HG03469 (cell line): ENCODE measurements at regions not wholly inside any gene's neighbourhood (a gene's known extent, or its start where the extent isn't known, plus 50 kb on each side); places are given as distances from the start of the nearest gene placed in this dataset.
A peak's percentile ranks its signal among the peaks of the same experiment; 100 is the strongest.
"Not testable (repeated sequence)": the region's sequence is repeated elsewhere in the genome, so short reads cannot be mapped to it uniquely, and the experiment has no call there.

Experiments used
- ATAC-seq: cut with Tn5 transposase; IDR thresholded peaks from one replicate; pipeline ENCODE4 v1.9.1; 2021; ENCODE audit warnings: mild to moderate bottlenecking, moderate library complexity, moderate number of reproducible peaks; ENCODE audit not compliant: unreplicated experiment

DNA sequence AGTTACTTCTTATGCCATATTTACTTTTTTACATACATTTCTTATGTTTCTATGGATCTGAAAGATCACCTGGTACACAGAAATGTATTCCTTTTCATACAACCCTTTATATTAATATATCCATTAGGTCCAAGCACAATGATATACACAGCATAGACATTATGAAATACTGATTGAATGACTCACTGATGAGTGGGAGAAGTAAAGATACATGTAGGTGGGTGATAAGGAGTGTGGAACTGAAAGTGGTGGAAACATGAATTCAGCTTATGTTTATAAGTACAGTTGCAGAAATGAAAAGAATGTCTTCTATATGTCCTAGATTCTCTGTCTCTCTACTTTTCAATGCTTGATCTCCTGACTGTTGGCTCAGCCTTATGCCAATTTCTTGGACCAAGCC is 87.9 kb downstream of the YIPF7 start:
- no peak for ATAC-seq

GRCh38 chr4:44558031-44558605 is 93.3 kb downstream of the YIPF7 start:
- ATAC-seq = no peak

GRCh38 chr4:44554768-44555167 is 96.7 kb downstream of the YIPF7 start:
- no peak for ATAC-seq

DNA sequence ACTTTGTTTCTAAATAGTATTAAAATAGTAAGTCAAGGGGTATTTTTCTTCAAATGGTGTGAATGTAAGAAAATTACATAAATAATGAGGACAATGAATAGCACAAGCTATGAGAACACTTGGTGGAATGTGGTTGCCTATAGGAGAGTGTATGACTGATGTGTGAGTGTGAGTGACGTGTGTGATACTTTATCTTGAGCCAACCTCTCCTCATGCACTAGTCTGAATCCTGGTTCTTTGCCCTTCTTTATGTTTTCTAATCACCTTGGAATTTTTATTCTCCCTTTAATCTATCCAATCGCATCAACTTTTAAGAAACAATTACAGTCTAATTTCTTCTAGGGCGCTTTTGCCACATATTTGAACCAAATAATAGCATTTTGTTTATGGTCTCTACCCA is 98.2 kb downstream of the YIPF7 start:
- ATAC-seq = no peak

DNA sequence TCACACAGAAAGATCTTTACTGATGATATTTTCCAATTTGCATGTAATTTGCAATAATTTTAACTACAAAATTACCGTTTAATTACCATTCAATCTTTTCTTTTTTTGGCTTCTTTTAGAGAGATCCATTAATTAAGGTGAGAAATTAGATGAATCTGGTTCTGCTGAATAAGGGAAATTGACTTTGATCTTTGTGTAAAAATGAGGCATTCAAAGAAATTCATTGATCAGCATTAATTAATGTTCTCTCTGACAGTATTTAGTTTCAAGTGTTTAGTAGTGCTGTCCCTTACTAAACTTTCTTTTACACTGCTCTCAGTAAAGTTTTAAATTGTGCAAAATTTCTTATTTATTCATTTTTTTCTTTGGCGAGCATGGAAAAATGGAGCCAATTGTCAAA is 97.2 kb upstream of the KCTD8 start:
- ATAC-seq = no peak

DNA sequence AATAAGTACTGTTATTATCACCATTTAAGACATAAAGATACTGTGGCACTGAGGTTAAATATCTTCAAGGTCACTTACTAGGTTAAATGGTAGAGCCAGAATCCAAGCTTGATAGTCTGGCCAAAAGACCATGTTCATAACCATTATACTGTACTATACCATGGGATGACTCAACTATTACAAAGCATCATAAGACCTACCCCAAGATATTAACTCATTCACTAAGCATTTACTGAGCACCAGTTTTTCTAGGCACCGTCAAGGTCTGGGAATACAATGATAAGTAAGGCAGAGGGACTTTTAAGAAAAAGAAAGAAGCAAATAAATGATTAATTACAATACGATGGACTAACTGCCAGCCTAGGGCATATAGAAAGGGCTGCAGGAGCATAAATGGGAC is 95.5 kb upstream of the KCTD8 start:
- ATAC-seq = no peak

- peak; percentile 50 for ATAC-seq
These were observed 89.9 kb upstream of the KCTD8 start for GRCh38 chr4:44538534-44538933.

DNA sequence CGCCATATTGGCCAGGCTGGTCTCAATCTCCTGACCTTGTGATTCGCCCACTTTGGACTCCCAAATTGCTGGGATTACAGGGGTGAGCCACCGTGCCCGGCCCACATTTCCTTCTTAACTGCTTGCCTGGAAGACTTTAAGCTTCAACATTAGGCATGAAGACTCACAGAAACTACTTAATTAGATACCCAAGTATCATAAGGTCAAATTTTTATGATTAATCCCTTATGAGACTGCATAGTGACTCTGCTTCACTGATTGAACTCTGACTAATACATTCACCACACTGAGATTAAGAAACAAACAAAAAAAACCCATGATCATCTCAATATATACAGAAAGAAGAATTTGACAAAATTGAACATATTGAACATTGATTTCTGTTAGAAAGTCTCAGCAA is 87.4 kb upstream of the KCTD8 start:
- no peak for ATAC-seq

DNA sequence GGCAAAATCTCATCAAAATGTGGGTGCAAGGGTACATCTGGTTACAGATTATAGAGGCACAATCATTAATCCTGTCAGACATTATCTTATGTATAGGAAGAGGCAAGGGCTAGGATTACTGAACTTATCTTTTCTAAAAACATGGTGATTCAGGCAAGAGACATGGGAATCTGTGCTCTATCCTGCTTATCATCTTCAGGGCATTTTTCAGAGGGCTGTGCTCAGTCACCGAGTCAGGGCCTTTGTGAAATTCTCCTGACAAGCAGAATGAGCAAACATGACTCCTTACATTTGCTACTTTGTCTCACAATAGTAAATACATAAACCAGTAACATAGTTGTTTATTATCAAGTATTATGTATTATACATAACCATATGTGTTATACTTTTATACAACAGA is 84.2 kb upstream of the KCTD8 start:
- no peak for ATAC-seq

DNA sequence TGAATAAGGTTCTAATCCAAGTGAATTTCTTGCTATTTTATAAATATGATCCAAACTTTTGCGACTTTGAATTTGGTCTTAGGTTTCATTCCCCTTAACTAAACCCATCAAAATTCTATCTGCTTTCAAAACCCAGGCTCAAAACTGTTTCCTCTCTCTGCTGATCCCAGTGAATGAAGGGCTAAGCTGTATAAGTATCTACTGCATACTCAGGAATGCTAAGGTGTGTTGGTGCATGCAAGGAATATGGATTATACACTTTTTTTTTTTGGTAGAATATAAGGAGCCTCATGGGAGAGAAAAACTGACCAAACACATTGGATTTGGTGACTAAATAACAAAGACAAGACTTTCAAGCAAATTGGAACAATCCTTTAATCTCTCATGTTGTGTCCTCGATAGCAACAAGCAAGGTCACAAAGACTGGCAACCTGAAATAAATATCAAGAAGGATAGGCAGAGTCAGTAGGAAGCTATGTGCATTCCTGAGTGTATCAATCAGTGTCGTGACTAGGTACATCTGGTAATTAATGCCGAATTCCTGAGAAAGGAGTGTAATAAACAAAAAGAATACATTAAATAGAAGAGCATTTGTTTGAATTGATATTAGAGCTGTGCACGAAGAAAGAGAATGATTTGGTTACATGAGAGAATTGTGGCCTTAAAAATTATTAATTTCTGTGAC is 74.3 kb upstream of the KCTD8 start:
- no peak for ATAC-seq

DNA sequence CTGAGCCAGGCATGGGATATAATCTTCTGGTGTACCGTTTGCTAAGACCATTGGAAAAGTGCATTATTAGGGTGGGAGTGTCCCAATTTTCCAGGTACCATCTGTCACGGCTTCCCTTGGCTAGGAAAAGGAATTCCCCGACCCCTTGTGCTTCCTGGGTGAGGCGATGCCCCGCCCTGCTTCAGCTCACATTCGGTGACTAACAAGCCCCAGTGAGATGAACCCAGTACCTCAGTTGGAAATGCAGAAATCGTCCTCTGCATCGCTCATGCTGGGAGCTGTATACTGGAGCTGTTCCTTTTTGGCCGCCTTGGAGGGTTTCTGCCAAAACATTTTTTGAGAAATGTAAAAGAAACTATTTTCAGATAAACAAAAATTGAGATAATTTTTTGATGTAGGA is 53.6 kb upstream of the KCTD8 start:
- ATAC-seq = not testable (repeated sequence)
